Activated naive CD4-positive, alpha-beta T cell treated with Interleukin-2 at 50 U/mL for 16 hours (primary cell): ENCODE measurements at regions not wholly inside any gene's neighbourhood (a gene's known extent, or its start where the extent isn't known, plus 50 kb on each side); places are given as distances from the start of the nearest gene placed in this dataset.
"Not testable (repeated sequence)": the region's sequence is repeated elsewhere in the genome, so short reads cannot be mapped to it uniquely, and the experiment has no call there.

Source experiments
- DNase-seq: peaks from one replicate; pipeline ENCODE4 v3.0.0-alpha.2; 2020

DNA sequence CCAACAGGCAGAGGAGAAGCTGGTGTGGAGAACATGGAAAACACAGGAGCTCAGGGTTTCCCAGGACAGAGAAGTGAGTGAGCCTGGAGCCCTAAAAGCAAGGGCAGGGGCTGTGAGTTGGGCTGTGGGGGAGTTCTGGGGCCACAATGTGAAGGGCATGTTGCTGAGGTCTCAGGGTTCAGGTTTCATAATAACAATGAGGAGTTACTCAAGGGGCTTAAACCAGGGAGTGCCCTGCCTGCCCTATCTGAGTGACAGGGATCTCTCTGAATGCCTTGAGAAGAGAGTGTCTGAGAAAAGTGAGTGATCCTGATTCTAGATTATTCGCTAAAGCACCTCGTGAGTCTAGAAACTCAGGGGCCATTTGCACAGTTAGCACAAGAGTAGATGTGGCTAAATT is 129.6 kb downstream of the VPREB1 start:
- no peak for DNase-seq

DNA sequence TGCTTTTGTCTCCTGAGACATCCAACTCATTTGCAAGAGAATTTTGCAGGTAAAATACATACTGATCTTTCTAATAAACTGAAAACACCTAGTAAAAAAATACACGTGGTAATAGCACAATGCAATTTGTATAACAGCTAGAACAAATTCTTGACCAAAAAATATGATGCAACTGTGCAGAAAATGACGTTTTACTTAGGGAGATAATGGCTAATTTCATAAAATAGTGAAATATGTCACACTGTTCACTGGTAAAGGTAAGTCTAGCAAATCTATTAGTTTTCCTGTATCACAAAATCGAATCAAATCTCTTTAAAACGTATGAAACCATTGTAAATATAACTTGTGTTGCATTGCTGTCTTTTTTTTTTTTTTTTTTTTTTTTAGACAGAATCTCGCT is 130.0 kb downstream of the VPREB1 start:
- no peak for DNase-seq

DNA sequence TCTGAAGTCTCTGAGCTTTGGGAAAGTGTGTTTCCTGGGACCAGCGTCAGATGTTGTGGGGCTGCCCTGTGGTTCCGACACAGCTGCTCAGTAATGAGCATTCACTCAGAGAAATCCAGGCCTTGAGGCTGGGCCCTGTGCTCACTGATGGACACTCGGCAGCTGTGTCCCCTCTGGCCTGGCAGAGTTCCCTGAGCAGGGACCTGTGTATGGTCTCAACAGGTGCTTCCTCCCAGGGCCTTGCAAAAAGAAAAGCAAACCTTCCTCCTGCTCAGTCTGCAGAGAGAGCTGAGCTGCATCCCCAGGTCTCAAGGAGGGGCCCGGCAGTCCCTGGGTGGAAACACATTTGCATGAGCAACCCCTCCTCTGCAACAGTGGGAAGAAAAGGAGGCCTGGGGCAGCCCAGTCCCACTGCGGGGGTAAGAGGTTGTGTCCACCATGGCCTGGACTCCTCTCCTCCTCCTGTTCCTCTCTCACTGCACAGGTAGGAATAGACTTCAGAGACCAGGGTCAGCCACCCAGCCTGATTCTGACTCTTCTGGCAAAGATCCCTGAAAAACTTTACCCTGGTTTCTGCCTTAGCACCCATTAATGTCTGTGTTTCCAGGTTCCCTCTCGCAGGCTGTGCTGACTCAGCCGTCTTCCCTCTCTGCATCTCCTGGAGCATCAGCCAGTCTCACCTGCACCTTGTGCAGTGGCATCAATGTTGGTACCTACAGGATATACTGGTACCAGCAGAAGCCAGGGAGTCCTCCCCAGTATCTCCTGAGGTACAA is 131.2 kb downstream of the VPREB1 start:
- no peak for DNase-seq

GRCh38 chr22:22376352-22376706 is 131.7 kb downstream of the VPREB1 start:
- no peak for DNase-seq

- not testable (repeated sequence) for DNase-seq
Observed at GRCh38 chr22:22376884-22377283, 131.7 kb downstream of the ZNF280B start.

GRCh38 chr22:22377335-22377734 is 131.2 kb downstream of the ZNF280B start:
- DNase-seq: no peak

GRCh38 chr22:22378446-22379415 is 129.8 kb downstream of the ZNF280B start:
- no peak for DNase-seq

GRCh38 chr22:22380098-22381030 is 128.2 kb downstream of the ZNF280B start:
- DNase-seq: no peak

DNA sequence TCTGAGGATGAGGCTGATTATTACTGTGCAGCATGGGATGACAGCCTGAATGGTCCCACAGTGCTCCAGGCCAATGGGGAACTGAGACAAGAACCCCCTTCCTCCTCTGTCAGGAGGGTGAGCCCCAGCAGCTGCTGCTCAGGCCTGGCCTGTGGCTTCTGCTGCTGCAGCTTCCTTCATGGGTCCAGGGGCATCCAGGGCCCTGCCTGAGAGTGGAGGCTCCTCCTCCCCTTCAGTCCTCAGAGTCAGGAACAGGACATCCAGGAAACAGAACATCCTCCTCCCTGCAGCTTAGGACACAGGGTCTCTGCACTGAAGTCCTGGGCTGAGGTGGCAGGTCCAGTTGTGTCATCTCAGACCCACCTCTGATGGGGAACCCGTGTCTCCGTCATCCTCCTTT is 127.2 kb downstream of the ZNF280B start:
- not testable (repeated sequence) for DNase-seq

- no peak for DNase-seq
Observed at GRCh38 chr22:22384267-22384666, 124.3 kb downstream of the ZNF280B start.

- no peak for DNase-seq
Observed at GRCh38 chr22:22384668-22385244, 123.8 kb downstream of the ZNF280B start.

- no peak for DNase-seq
Observed at GRCh38 chr22:22386602-22387385, 121.7 kb downstream of the ZNF280B start.

GRCh38 chr22:22387386-22387736 is 121.2 kb downstream of the ZNF280B start:
- DNase-seq: no peak

DNA sequence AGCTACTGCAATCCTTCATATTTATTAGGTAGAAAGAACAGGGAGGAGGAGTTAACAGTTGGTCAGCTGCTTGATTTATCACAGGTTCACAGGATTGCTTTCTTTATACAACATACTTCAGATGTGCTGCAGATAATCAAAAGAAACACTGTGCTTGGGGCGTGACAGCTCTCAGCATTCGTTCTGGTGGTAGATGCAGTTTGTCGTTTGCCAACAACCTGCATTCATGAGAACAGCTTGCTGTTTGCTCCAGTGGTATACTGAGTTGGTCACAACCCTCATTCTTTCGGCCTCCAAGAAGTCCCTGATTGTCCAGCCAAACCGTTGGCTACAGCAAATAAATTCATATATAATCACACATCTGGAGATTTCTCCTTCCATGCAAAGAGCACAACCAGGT is 120.5 kb downstream of the ZNF280B start:
- no peak for DNase-seq

DNA sequence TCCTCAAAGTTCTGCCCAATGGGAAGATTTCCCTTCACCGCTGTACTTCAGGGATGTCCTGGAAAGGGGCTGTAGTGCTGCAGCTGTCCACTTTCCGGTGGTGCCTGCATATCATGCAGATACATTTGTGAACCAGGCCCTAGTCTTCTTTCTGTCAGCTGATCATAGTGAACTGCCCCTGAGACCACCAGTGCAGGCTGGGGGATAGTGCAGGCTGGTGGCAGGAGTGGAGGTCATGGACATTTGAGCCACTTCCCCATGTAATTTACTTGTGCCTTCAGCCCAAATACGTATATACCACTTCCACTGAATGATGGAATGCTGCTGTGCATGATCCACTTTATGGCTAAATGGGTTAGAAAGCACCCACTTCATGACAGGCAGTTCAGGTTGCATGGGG is 120.0 kb downstream of the ZNF280B start:
- DNase-seq: no peak

DNA sequence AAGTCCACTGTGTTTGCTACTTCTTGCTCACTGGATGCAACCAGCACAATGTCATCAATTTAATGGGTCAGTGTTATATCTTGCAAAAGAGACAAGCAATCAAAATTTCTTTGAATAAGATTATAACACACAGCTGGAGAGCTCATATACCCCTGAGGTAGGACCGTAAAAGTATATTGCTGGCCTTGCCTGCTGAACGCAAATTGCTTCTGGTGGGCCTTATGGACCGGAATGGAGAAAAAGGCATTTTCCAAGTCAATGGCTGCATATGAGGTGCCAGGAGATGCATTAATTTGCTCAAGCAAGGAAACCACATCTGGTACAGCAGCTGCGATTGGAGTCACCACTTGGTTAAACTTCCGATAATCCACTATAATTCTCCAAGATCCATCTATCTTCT is 119.1 kb downstream of the ZNF280B start:
- DNase-seq: no peak

- no peak for DNase-seq
Observed at GRCh38 chr22:22390989-22391388, 117.6 kb downstream of the ZNF280B start.

- no peak for DNase-seq
Observed at GRCh38 chr22:22391543-22391942, 117.0 kb downstream of the ZNF280B start.

DNA sequence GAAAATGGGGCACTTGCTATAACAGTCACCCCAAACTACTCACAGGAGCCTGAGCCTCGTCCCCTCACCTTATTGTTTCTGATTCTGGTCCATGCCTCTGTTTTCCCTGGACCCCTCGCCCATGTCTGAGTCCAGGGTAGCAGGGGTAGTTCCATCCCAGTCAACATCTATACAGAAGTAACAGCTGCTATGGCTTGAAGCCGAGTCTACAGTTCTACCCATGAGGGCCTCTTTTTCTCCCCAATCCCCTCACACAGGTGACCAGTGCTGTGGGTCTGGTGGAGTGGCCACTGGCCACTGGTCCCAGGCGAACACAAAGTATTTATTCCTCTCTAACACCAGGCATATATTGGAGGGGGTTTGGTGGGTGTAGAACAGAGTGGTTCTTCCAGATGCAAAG is 116.4 kb downstream of the ZNF280B start:
- no peak for DNase-seq

- DNase-seq: no peak
Observed at GRCh38 chr22:22394591-22394990, 114.0 kb downstream of the ZNF280B start.

DNA sequence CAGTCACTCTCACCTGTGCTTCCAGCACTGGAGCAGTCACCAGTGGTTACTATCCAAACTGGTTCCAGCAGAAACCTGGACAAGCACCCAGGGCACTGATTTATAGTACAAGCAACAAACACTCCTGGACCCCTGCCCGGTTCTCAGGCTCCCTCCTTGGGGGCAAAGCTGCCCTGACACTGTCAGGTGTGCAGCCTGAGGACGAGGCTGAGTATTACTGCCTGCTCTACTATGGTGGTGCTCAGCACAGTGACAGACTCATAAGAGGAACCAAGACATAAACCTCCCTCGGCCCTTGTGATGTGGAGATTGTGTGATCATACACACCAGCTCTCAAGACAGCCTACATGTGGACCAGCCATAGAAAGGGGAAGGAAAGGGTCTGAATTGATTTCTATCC is 113.3 kb downstream of the ZNF280B start:
- DNase-seq: no peak
